ENCODE measurements at regions not wholly inside any gene's neighbourhood (a gene's known extent, or its start where the extent isn't known, plus 50 kb on each side); places are given as distances from the start of the nearest gene placed in this dataset.

- no peak for TF ChIP-seq JUND (IDR thresholded peaks at IDR 0.05)
- TF ChIP-seq TAF1 (conservative IDR thresholded peaks at IDR 0.05) = no peak
- no peak for TF ChIP-seq ZBTB33 (IDR thresholded peaks at IDR 0.05)
- no peak for TF ChIP-seq CTCF (IDR thresholded peaks at IDR 0.05; ENCODE audit: low read depth, low read length, missing input control)
- TF ChIP-seq, protein P1, sequence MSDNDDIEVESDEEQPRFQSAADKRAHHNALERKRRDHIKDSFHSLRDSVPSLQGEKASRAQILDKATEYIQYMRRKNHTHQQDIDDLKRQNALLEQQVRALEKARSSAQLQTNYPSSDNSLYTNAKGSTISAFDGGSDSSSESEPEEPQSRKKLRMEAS (IDR thresholded peaks at IDR 0.05) = no peak
- TF ChIP-seq EGR1 (IDR thresholded peaks at IDR 0.05; ENCODE audit: low read depth in 2 of 2) = no peak
- TF ChIP-seq REST (IDR thresholded peaks at IDR 0.05) = no peak
- no peak for TF ChIP-seq SP1 (IDR thresholded peaks at IDR 0.05)
- no peak for TF ChIP-seq RAD21 (IDR thresholded peaks at IDR 0.05)
- no peak for TF ChIP-seq HNF4A (conservative IDR thresholded peaks at IDR 0.05)
- no peak for TF ChIP-seq YY1 (IDR thresholded peaks at IDR 0.05)
- TF ChIP-seq FOXA1 (IDR thresholded peaks at IDR 0.05) = no peak
- TF ChIP-seq RXRA (IDR thresholded peaks at IDR 0.05) = no peak
- TF ChIP-seq NR2F2 (IDR thresholded peaks at IDR 0.05) = no peak
Measured at GRCh38 chr14:71703477-71703876, 228.8 kb upstream of the RGS6 start.
